NCI-H460 (cell line): ENCODE measurements at regions not wholly inside any gene's neighbourhood (a gene's known extent, or its start where the extent isn't known, plus 50 kb on each side); places are given as distances from the start of the nearest gene placed in this dataset.

Experiments used
- DNase-seq: peaks from one replicate; pipeline ENCODE4 v3.0.0-alpha.2; 2016; ENCODE audit warnings: low read depth; ENCODE audit errors: extremely low read depth

DNA sequence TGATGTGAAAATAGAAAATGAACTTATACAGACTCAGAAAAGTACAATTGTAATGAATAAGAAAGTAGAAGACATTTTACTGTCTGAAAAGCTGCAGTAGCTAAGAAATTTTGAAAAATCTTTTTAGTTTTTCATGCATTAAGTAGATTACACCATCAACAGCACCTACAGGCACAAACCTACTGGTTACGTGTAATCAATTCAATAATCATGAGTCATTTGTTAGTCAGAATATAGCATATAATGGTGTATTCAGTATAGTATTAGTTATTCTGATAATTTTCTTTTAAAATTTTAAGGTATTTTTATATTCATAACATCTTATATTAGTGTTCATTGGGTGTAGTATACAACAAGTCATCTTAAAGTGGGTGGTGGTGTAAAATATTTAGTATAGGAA is 550.5 kb upstream of the GBE1 start:
- no peak for DNase-seq

DNA sequence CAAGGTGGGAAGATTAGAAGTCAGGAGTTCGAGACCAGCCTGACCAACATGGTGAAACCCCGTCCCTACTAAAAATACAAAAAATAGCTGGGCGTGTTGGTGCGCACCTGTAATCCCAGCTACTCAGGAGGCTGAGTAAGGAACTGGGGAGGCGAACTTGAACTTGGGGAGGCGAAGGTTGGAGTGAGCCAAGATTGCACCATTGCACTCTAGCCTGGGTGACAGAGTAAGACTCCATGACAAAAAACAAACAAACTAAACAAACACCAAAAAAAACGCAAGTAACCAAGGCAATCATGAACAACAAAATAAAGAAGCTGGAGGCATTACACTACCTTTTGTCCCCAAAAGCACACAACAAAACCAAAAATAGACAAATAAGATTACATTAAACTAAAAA is 547.3 kb upstream of the GBE1 start:
- no peak for DNase-seq

- no peak for DNase-seq
Measured at GRCh38 chr3:82306189-82306588, 544.7 kb upstream of the GBE1 start.

- no peak for DNase-seq
Measured at GRCh38 chr3:82294609-82295008, 533.2 kb upstream of the GBE1 start.

- no peak for DNase-seq
Measured at GRCh38 chr3:82293867-82294266, 532.4 kb upstream of the GBE1 start.

GRCh38 chr3:82293435-82293834 is 532.0 kb upstream of the GBE1 start:
- no peak for DNase-seq

- no peak for DNase-seq
Measured at GRCh38 chr3:82287562-82287961, 526.1 kb upstream of the GBE1 start.

GRCh38 chr3:82281205-82281604 is 519.8 kb upstream of the GBE1 start:
- DNase-seq: peak; percentile 4

GRCh38 chr3:82276992-82277391 is 515.5 kb upstream of the GBE1 start:
- DNase-seq: no peak

GRCh38 chr3:82274897-82275296 is 513.5 kb upstream of the GBE1 start:
- no peak for DNase-seq

GRCh38 chr3:82265747-82266146 is 504.3 kb upstream of the GBE1 start:
- DNase-seq: no peak

DNA sequence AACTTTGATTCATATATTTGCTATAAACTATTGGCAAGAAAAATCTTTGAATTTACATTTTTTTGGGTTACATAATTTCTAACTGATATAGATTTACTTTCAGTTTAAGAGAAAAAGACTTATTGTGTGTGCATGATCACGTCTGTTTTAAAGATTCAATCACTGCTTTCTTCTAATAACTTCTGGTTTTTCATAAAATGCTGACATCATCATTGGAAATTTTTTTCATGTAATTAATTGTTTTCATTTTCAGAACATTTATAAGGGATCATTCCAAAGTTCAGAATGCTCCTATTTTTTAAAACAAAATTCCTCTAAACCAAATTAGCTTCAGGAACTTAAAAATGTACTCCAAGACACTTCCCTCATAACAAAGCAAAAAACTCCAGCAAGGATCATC is 500.7 kb upstream of the GBE1 start:
- no peak for DNase-seq

DNA sequence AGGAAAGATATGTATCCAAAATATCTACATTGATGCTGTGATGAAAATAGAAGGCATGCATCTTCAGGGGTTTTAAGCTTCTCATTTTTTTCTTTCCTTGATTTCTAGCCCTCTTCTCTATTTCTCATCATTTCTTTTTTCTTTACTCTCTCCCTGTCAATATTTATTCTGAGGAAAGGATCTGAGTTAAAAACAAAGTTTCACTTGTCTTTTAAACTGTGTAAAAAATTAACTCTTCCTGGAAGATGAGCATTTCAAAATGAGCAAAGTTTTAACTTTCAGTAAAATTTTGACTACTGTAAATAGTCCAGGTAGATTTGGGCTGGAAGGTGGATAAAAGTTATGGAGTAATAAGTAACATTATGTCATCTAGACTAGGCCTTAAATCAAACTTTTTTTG is 500.2 kb upstream of the GBE1 start:
- DNase-seq: no peak

DNA sequence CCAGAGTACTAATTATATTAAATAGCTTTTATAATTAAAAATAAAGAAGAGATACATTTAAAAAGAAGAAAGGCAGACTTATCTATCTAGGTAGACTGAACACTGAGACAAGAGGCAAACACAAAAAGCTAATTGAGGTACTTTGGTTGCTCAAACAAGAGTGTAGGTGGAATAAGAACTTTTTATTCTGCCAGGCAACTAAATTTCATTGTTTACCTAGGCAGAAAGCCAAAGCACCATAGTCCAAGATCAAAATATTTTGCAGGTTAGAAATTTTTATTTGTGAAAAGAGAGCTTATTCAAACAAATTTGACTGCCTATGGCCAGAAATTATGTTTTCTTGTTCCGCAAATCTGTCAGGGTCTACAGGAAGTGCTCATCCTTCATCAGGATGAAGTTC is 499.6 kb upstream of the GBE1 start:
- no peak for DNase-seq

DNA sequence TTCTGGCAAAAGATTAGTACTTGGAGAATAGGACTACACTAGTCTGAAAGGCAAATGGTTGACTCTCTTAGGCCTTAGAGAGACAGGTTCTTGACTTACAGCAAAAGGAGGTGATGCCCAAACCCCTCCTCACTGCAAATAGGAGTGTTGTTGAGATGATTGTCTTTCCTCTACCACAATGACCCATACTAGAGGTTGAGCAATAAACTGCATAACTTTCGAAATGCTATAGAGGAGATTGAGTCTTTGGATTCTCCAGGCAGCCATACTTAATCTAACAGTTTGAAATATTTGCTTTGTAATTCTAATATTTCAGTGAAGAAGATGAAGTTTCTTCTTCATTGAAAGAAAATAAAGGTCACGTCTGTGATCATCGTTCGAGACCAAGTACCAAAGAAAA is 498.5 kb upstream of the GBE1 start:
- DNase-seq: no peak

GRCh38 chr3:82240322-82240721 is 478.9 kb upstream of the GBE1 start:
- DNase-seq: no peak

DNA sequence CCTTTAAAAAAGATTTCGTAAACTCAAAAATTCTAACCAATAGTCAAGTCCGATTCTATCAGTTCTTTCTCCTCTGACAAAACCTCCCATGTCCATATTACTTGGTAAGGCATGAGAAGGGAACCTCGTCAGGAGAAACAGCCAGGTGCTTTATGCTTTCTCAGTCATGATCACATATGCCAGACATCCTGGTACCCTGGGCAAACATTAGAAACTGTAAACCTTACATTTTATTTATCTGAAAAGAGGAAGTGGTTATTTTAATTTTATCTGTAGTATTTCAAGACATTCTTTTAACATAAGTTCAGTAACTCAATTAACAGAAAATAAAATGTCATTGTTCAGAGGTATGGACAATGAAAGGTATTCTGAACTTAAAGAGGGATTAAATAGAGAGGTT is 474.8 kb upstream of the GBE1 start:
- no peak for DNase-seq

DNA sequence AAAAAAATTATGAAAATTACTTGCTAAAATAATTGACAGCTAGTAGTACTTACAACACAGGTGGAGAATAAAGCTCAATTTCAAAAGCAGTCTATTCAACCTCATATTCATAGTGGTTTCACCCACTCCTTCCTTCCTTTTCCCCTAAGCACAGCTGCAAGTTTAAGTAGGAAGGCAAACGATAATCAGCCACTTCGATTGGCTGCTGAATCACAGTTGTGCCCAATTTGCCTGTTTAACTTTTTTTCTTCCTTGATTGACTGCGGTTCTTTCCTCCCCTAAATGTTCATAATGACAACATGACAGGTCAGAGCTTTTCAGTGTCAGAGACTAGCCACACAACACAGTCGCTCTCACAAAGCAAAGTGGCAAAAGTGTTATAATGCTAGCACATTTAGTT is 468.0 kb upstream of the GBE1 start:
- no peak for DNase-seq

- DNase-seq: no peak
Measured at GRCh38 chr3:82224661-82225060, 463.2 kb upstream of the GBE1 start.

GRCh38 chr3:82222401-82222800 is 461.0 kb upstream of the GBE1 start:
- no peak for DNase-seq

DNA sequence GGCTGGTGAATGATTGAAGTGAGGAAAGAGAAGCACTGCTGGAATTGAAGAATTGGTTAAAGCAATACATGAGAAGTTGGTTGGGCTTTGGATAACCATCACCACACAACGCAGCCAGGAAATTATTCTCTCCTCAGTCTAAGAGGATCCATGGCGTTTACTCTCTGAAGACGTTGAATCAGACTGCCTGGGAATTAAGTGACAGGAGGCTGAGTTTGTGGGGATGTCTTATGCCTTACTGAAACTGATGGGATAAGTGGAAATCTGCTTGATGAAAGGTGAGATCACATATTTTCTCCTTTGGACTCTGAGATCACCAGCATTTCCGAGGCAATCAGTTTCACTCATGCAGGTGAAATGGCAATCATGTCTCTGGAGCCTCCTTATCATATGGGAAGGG is 456.1 kb upstream of the GBE1 start:
- no peak for DNase-seq

DNA sequence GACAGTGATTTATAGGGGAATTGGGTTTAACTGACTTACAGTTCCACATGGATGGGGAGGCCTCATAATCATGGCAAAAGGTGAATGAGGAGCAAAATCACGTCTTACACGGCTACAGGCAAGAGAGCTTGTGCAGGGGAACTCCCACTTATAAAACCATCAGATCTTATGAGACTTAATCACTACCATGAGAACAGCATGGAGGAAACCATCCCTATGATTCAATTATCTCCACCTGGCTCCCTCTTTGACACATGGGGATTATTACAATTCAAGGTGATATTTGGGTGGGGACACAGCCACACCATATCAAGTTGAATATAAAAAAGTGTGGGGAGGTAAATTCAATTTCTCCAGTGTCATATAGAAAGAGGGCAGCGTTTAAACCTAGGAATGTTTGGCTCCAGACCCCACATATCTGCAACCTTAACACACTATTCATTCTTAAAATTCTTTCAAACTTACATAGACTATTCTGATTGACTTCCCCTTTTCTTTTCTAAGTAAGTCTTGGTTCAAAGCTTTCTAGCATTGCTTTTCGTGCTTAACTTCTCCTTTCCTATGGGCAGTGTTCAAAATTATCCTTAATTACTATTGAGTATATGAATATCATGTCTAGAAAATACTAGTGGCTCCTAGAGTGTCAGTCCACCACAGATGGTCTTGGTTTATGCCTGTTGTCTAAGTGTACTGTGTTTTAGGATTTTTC is 446.7 kb upstream of the GBE1 start:
- no peak for DNase-seq

DNA sequence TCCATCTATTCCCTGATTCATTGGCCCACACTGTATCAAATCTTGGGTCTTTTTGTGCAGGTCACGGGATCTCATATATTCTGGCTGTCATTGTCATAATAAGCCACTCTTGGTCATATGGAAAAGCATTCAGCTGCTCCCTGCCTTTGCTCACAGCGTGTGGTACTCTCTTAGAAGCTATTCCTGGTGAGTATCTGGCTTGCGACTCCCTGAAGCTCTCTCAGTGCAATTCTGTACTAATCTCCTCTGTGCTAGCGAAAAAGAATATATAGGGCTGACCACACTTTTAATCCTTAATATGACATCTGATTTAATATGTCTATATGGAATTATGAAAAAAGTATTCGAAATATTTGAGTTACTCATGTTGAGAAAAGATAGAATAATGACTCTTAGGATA is 440.8 kb upstream of the GBE1 start:
- no peak for DNase-seq
